Daoy (cell line): ENCODE measurements at regions not wholly inside any gene's neighbourhood (a gene's known extent, or its start where the extent isn't known, plus 50 kb on each side); places are given as distances from the start of the nearest gene placed in this dataset.
"Not testable (repeated sequence)": the region's sequence is repeated elsewhere in the genome, so short reads cannot be mapped to it uniquely, and the experiment has no call there.

Experiments used
- DNase-seq: peaks from one replicate; pipeline ENCODE4 v3.0.0-alpha.2; 2015; ENCODE audit warnings: low read depth

GRCh38 chr4:12697970-12698369 lies 786.2 kb downstream of the RAB28 start:
- DNase-seq, result no peak

- no peak for DNase-seq
Observed at GRCh38 chr4:12692815-12693214, 791.3 kb downstream of the RAB28 start.

GRCh38 chr4:12691168-12691567 lies 793.0 kb downstream of the RAB28 start:
- no peak for DNase-seq

- DNase-seq, result no peak
Observed at GRCh38 chr4:12689457-12689856, 794.7 kb downstream of the RAB28 start.

- no peak for DNase-seq
Observed at GRCh38 chr4:12679217-12679616, 804.9 kb downstream of the RAB28 start.

- no peak for DNase-seq
Observed at GRCh38 chr4:12674184-12674583, 810.0 kb downstream of the RAB28 start.

- DNase-seq, result no peak
Observed at GRCh38 chr4:12672303-12672702, 811.8 kb downstream of the RAB28 start.

GRCh38 chr4:12658146-12658545 lies 826.0 kb downstream of the RAB28 start:
- DNase-seq, result no peak

- DNase-seq, result no peak
Observed at GRCh38 chr4:12651876-12652275, 832.3 kb downstream of the RAB28 start.

- no peak for DNase-seq
Observed at GRCh38 chr4:12645732-12646131, 838.4 kb downstream of the RAB28 start.

GRCh38 chr4:12644261-12644660 lies 839.9 kb downstream of the RAB28 start:
- DNase-seq, result no peak

- no peak for DNase-seq
Observed at GRCh38 chr4:12636191-12636590, 847.9 kb downstream of the RAB28 start.

- DNase-seq, result no peak
Observed at GRCh38 chr4:12635629-12636028, 848.5 kb downstream of the RAB28 start.

GRCh38 chr4:12633053-12633651 lies 851.0 kb downstream of the RAB28 start:
- DNase-seq, result peak; percentile 45

- DNase-seq, result no peak
Observed at GRCh38 chr4:12615822-12616221, 868.3 kb downstream of the RAB28 start.

GRCh38 chr4:12612876-12613275 lies 871.3 kb downstream of the RAB28 start:
- no peak for DNase-seq

GRCh38 chr4:12609212-12609875 lies 874.8 kb downstream of the RAB28 start:
- DNase-seq, result not testable (repeated sequence)

- no peak for DNase-seq
Observed at GRCh38 chr4:12595986-12596385, 888.2 kb downstream of the RAB28 start.

GRCh38 chr4:12595489-12595888 lies 888.7 kb downstream of the RAB28 start:
- no peak for DNase-seq

- DNase-seq, result no peak
Observed at GRCh38 chr4:12588582-12588981, 895.6 kb downstream of the RAB28 start.

- no peak for DNase-seq
Observed at GRCh38 chr4:12586242-12587006, 897.7 kb downstream of the RAB28 start.

- no peak for DNase-seq
Observed at GRCh38 chr4:12584116-12584875, 899.8 kb downstream of the RAB28 start.
